ENCODE measurements at regions not wholly inside any gene's neighbourhood (a gene's known extent, or its start where the extent isn't known, plus 50 kb on each side); places are given as distances from the start of the nearest gene placed in this dataset.

DNA sequence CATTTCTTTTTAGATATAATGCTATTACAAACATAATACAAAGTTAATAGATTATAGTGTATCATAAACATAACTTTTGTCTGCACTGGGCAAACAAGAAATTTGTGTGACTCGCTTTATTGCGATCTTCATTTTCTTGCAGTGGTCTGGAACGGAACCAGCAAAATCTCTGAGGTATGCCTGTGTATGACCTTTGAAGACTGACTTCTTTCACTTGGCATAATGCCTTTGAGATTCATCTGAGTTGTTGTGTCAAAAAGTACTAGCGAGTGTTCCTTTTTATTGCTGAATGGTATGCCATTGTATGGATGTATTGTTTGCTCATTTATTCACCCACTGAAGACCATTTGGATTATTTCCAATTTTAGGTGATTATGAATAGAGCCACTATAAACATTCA, 69.2 kb downstream of the TANC2 start:
- TF ChIP-seq, protein P1, sequence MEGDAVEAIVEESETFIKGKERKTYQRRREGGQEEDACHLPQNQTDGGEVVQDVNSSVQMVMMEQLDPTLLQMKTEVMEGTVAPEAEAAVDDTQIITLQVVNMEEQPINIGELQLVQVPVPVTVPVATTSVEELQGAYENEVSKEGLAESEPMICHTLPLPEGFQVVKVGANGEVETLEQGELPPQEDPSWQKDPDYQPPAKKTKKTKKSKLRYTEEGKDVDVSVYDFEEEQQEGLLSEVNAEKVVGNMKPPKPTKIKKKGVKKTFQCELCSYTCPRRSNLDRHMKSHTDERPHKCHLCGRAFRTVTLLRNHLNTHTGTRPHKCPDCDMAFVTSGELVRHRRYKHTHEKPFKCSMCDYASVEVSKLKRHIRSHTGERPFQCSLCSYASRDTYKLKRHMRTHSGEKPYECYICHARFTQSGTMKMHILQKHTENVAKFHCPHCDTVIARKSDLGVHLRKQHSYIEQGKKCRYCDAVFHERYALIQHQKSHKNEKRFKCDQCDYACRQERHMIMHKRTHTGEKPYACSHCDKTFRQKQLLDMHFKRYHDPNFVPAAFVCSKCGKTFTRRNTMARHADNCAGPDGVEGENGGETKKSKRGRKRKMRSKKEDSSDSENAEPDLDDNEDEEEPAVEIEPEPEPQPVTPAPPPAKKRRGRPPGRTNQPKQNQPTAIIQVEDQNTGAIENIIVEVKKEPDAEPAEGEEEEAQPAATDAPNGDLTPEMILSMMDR (IDR thresholded peaks at IDR 0.05), result no peak
- TF ChIP-seq POLR2A (IDR thresholded peaks at IDR 0.05), result no peak
- TF ChIP-seq EP300 (IDR thresholded peaks at IDR 0.05), result no peak
- H3K4me3 ChIP-seq, result no peak overlapping the region
- H3K27ac ChIP-seq, result no peak overlapping the region
- no peaks in the 10 kb centered on the region for H3K27me3 ChIP-seq
- peaks cover 1% of the 10 kb centered on the region for H3K4me1 ChIP-seq (ENCODE audit: insufficient read depth)
- no peaks in the 10 kb centered on the region for H3K36me3 ChIP-seq
- DNase-seq, result no peak
- no peaks in the 10 kb centered on the region for H3K9me3 ChIP-seq
- intact Hi-C loops (cut with DNase I), result no loop called here
- 94 to 98% (median 97%) methylated on average over 4 of the region's 4 CpGs for WGBS, 3 donors

GRCh38 chr17:63035695-63036094, 69.7 kb downstream of the TANC2 start:
- H3K27ac ChIP-seq, result no peak overlapping the region
- no peaks in the 10 kb centered on the region for H3K36me3 ChIP-seq
- WGBS, 3 donors, result 75 to 80% (median 75%) methylated on average over 3 of the region's 3 CpGs
- TF ChIP-seq, protein P1 (IDR thresholded peaks at IDR 0.05), result no peak
- TF ChIP-seq EP300 (IDR thresholded peaks at IDR 0.05) (no peak), POLR2A (IDR thresholded peaks at IDR 0.05) (no peak)
- DNase-seq, result no peak
- intact Hi-C loops (cut with DNase I), result no loop called here
- peaks cover 1% of the 10 kb centered on the region for H3K4me1 ChIP-seq (ENCODE audit: insufficient read depth)
- H3K27me3 ChIP-seq, result no peaks in the 10 kb centered on the region
- no peak overlapping the region for H3K4me3 ChIP-seq
- H3K9me3 ChIP-seq, result no peaks in the 10 kb centered on the region

GRCh38 chr17:63039342-63039741, 73.3 kb downstream of the TANC2 start:
- Histone ChIP-seq H3K4me3 (no peak overlapping the region), H3K27ac (no peak overlapping the region), H3K36me3 (no peaks in the 10 kb centered on the region), H3K27me3 (no peaks in the 10 kb centered on the region), H3K9me3 (no peaks in the 10 kb centered on the region), H3K4me1 (ENCODE audit: insufficient read depth) (peaks cover 1% of the 10 kb centered on the region)
- WGBS, 3 donors, result 10 to 29% (median 21%) methylated on average over 4 of the region's 4 CpGs
- no peak for TF ChIP-seq EP300 (IDR thresholded peaks at IDR 0.05)
- TF ChIP-seq POLR2A (IDR thresholded peaks at IDR 0.05), result no peak
- TF ChIP-seq, protein P1 (IDR thresholded peaks at IDR 0.05), result no peak
- no peak for DNase-seq
- intact Hi-C loops (cut with DNase I), result no loop called here

GRCh38 chr17:63039899-63040602, 74.0 kb downstream of the TANC2 start:
- Histone ChIP-seq H3K4me1 (ENCODE audit: insufficient read depth) (peaks cover 1% of the 10 kb centered on the region), H3K9me3 (no peaks in the 10 kb centered on the region), H3K27ac (no peak overlapping the region), H3K27me3 (no peaks in the 10 kb centered on the region), H3K36me3 (no peaks in the 10 kb centered on the region), H3K4me3 (peak overlapping the region; percentile 4)
- WGBS, 3 donors, result 39 to 46% (median 44%) methylated on average over 5 of the region's 5 CpGs
- TF ChIP-seq, protein P1 (IDR thresholded peaks at IDR 0.05), result no peak
- TF ChIP-seq EP300 (IDR thresholded peaks at IDR 0.05) (no peak), POLR2A (IDR thresholded peaks at IDR 0.05) (no peak)
- no peak for DNase-seq
- intact Hi-C loops (cut with DNase I), result no loop called here

Data from ovary (tissue), 7 donors.